Peyer's patch (tissue), 4 donors: ENCODE measurements at regions not wholly inside any gene's neighbourhood (a gene's known extent, or its start where the extent isn't known, plus 50 kb on each side); places are given as distances from the start of the nearest gene placed in this dataset.

Experiments
- POLR2A ChIP-seq, 2 donors: fragments of 450-650 bp; IDR thresholded peaks; one replicate each; pipeline ENCODE4 v1.5.1; 2017; ENCODE audit warnings: antibody characterized with exemption in 2 of 2, mild to moderate bottlenecking in 2 of 2, moderate library complexity in 2 of 2
- TF ChIP-seq, protein P1 (sequence below), 6 experiments: fragments of 450-650 bp in 4 of 6; fragments of 200-600 bp in 2 of 6; sonication (generic) in 1 of 6; IDR thresholded peaks; one replicate each; pipeline ENCODE4 v1.5.1; 2017 to 2019; ENCODE audit warnings: antibody characterized with exemption in 6 of 6, mild to moderate bottlenecking in 3 of 6, moderate library complexity in 1 of 6

DNA sequence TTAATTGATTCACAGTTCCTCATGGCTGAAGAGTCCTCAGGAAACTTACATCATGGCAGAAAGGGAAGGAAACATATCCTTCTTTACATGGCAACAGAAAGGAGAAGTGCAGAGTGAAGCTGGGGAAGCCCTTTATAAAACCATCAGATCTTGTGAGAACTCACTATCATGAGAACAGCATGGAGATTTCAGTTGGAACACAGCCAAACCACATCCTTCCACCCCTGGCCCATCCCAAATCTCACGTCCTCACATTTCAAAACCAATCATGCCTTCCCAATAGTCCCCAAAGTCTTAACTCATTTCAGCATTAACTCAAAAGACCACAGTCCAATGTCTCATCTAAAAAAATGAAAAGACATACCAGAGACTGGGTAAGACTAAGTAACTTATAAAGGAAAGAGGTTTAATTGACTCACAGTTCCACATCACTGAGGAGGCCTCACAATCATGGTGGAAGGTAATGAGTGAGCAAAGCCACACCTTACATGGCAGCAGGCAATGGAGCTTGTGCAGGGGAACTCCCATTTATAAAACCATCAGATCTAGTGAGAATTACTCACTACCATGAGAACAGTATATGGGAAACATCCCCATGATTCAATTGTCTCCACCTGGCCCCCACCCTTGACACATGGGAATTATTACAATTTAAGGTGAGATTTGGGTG is 105.2 kb downstream of the MRPL39 start:
- TF ChIP-seq, protein P1, sequence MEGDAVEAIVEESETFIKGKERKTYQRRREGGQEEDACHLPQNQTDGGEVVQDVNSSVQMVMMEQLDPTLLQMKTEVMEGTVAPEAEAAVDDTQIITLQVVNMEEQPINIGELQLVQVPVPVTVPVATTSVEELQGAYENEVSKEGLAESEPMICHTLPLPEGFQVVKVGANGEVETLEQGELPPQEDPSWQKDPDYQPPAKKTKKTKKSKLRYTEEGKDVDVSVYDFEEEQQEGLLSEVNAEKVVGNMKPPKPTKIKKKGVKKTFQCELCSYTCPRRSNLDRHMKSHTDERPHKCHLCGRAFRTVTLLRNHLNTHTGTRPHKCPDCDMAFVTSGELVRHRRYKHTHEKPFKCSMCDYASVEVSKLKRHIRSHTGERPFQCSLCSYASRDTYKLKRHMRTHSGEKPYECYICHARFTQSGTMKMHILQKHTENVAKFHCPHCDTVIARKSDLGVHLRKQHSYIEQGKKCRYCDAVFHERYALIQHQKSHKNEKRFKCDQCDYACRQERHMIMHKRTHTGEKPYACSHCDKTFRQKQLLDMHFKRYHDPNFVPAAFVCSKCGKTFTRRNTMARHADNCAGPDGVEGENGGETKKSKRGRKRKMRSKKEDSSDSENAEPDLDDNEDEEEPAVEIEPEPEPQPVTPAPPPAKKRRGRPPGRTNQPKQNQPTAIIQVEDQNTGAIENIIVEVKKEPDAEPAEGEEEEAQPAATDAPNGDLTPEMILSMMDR (IDR thresholded peaks at IDR 0.05): no peak
- no peak for TF ChIP-seq POLR2A (IDR thresholded peaks at IDR 0.05)
